8988T (cell line): ENCODE measurements at regions not wholly inside any gene's neighbourhood (a gene's known extent, or its start where the extent isn't known, plus 50 kb on each side); places are given as distances from the start of the nearest gene placed in this dataset.

Experiments used
- DNase-seq: peaks from one replicate; pipeline ENCODE4 v3.0.0; 2011

DNA sequence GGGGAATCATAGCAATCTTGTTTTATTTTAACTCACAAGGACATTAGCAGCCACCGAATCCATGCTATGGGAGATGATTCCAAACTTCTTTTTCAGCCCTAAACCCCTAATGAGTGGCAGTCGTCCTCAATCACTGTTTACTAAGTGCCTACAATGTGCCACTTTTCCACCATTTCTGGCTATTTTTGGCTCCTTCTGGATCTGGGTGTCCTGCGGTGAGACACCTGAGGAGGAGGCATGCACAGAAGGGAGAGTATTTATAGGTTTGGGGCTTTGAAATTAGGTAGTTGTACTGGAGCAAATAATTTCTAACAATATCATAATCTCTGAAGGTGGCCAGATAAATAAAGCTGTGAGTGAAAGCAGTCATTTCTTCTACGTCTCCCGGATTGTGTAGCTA is 1125.6 kb downstream of the BCL11B start:
- no peak for DNase-seq

DNA sequence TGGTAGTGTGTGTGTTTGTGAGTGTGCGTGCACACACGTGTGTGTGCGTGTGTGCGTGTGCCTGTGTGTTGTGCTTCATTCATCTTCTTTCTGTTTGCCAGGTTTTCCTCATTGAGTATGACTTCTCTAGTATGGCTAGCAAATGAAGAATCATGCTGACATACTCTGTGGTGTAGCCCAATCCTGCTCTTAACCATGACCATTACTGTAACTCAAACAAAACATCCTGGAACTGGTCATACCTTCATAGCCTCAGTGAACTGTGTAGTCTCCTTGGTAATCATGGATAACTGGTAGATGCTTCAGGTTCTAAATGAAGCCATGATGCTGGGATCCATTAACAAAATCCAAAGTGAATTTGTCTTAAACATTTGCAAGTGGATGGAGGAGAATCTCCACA is 1117.7 kb downstream of the BCL11B start:
- DNase-seq = no peak

DNA sequence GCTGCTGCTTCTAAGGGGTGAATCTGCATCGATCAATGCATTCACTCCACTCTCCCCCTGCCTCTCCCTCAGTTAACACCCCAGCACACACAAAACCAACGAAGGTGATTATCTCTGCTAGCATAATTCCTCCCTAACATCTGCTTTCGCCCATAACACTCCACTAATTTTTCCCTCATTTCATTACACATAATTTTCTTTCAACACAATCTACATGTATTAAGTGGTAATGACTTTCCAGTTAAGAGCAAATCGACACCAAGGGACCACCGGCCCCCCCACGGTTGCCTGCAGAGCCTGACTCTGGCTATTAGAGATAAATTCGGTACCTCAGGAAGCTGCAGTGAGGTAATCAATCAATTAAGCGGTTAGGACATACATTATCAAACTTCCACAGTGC is 1115.6 kb downstream of the BCL11B start:
- no peak for DNase-seq

DNA sequence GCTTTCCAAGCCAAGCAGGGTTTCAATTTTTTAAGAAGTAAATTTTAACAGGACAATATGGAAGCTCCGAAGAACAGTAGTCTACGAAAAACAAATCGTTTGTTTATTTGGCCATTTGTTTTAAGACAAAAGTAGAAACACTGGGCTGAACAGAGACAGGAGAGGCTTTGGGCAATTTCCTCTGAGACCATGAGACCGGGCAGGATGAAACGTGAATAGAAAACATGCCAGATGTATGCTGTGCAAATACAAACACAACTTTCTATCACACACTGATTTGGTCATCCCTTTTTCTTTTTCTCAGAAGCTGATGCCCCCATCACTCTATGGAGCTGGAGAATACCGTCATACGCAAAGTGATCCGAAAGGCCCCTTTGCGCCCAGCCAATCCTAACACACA is 1111.1 kb downstream of the BCL11B start:
- DNase-seq = no peak

DNA sequence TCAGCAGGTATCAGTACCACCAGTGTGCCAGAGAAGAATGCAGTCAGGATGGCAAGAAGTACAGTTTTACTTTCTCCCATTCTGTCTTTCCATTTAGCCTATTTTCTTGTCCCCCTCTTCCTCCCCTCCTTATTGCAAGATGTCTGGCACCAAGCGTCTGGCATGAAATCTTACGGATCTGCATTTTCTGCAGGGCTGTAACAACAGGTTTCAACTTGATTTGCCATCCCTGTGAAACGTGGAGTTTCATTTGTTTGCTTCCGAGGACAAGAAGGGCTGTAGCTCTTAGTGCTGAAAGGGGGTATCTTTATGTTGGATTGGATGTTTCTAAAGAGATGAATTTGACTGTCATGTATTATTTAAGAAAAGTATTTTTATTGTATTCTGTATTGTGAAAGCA is 1110.6 kb downstream of the BCL11B start:
- no peak for DNase-seq

DNA sequence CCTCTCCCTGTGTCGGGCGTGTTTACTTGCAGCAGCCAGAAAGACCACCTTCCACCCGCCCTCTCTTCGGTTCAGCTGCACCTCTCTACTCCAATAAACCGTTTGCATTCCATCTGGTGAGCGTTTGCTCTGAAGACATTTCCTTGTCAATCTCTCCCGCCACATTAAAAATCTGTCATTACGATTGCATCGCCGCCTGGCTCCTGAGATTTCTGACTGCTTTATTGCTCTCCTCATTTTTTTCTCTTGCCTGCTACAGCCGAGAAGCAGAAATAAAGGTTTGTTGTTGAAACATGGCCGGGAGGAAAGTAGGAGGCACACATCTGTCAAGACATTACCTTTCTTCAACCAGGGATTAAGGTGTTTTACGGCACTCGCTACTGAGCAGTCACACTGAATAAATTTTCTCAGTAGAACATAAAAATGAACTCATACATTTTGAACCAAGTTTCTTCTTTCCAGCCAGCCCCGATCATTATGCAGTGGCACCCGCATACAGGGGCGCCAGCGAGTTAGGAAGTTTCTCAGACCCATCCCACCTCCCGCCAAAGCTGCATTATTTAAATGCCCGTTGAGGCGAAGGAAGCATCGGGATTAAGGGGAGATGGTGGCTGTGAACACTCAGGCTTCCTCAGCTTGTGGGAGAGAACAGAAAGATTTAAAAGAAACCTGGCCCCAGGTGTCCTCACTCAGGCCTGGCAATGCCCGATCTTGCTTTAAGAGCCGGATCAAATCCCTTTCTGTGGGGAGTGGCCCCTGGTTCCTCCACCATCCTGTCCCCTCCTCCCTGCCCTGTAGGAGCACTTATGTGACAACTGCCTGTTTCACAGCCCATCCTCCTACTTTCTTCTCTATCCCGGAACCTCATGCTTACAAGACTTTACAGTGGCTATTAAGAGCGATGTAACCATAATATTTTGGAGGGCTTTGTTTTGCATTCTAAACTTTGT is 1108.9 kb downstream of the BCL11B start:
- no peak for DNase-seq

DNA sequence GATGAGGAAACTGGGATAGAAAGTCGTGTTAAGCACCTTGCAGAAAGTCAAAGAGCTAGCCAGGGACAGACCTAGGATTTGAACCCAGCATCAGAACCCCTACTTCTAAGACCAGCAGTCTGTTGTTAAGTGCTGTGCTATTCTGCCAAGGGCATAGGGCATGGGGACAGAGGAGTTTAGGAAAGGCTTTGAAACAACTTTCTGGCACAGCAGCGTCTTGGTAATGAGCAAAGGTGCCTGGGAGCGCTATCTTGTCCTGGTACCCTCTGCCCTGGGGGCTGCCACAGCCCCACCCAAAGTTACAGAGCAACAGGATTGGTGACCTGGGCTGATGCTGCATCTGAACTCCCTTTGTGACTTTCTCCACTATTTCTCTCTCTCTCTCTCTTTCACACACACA is 1108.1 kb downstream of the BCL11B start:
- DNase-seq = no peak

DNA sequence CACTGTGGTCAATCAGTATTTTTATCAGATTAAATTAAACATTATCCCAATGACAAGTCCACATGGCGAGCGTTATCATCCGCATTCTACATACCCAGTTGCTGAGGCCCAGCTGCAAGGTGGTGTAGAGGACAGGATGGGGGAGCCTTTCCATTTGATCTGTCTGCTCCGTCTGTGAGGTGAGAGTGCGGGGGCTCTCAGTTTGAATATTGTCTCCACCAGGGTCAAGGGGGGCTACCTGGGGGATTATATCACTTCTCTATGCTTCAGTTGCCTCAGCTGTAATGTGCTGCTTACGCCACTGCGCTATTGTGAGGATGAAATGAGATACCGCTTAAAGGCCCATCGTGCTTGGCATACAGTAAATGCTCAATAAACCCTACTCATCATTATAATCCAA is 1106.0 kb downstream of the BCL11B start:
- no peak for DNase-seq

DNA sequence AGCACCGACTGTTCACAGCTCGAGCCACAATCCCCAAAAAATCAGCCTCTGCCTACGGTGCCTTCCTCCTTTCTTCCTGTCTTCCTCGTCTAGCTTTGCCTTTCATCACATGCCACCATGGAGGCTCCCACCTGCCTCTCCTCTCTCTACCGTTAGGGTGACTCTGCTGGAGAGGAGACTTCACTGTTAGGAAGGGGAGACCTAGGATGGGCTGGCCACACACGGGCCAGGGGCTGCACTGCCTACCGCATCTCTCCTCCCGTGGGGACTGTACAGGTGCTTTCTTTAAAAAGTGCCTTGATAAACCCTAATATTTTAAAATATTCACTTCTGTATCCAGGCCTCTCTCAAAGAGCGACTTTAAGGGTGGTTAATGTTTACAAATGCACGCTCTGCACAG is 1104.7 kb downstream of the BCL11B start:
- DNase-seq = no peak

DNA sequence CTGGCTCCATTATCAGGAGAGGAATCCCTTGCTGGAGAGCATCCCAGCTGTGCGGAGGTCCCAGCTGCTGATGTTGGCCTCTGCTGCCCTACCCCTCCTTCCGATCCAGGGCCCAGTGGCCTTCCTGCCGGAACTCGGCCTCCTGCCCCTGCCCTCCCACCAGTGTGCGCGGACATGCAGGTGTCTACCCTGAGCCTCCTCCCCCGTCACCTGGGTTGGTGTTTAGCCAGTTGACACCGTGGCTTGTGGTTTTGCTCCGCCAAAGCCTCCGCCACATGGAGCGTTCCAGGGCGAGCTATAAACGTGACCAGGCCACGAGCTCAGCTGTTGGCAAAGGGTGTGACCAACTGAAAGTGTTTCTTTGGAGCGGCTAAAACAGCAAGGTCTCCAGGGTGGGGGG is 1104.3 kb downstream of the BCL11B start:
- no peak for DNase-seq

DNA sequence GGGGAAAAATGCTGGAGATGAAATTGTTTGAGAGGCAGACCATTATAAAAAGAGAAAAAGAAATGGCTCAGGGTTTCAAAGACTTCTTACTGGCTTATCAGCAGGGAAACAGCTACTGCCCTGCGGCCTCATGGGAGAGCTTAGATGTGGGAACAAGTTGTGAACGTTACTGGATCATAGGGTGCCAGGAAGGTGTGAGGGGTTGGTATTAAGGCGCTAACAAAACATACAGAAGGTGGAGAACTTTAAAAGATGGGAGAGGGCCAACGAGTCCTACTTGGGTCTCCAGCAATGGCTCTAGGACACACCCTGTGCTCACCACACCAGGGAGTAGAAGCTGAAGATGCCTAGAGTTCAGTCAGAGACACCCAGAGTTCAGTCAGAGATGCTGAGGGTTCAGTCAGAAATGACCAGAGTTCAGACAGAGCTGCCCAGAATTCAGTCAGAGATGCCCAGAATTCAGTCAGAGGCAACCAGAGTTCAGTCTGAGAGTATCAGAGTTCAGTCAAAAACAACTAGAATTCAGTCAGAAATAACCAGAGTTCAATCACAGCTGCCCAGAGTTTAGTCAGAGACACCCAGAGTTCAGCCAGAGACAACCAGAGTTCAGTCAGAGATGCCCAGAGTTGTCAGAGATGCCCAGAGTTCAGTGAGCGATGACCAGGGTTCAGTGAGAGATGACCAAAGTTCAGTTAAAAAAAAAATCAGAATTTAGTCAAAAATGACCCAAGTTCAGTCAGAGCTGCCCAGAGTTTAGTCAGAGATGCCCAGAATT is 1103.6 kb downstream of the BCL11B start:
- DNase-seq = no peak

DNA sequence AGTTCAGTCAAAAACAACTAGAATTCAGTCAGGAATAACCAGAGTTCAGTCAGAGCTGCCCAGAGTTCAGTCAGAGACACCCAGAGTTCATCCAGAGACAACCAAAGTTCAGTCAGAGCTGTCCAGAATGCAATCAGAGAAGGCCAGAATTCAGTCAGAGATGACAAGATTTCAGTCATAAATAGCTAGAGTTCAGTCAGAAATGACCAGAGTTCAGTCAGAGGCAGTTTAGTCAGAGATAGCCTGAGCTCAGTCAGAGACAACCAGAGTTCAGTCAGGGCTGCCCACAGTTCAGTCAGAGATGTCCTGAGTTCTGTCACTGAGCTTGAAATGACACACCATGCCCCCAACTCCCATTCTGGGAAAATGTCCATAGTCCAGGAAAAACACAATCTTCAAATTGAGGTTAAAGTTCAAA is 1102.8 kb downstream of the BCL11B start:
- no peak for DNase-seq

DNA sequence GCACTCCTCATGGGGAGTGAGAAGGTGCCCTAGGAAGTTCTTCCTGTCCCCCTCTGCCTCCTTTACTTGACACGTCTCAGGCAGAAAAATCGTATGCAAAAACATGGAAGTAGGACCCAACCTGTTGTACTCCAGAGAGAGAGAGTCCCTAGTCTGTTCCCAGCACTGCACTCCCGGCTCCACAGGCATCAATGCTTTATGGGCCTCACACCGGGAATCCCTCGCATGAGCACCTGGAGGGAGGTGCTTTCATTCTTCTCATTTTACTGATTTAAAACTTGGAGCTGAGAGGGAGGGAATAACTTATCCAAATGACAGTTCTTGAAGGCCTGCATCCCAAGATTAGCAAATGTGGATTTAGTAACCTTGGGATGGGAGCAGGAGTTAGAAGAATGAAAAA is 1101.4 kb downstream of the BCL11B start:
- no peak for DNase-seq

DNA sequence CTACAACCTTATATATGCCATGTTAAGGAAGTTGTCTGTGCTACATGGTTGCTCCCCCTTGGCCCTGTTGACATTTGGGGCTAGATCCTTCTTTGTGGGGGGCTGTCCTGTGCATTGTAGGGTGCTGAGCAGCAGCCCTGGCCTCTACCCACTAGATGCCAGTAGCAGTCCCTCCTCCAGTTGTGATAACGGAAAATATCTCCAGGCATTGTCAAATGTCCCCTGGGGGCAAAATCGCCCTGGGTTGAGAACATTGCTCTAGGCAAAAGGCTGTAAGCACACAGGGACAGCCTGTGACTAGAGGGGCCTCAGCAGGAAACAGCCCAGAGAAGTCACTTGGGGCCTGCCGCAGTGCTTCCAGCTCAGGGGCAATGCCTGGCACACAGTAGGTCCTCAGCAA is 1100.3 kb downstream of the BCL11B start:
- DNase-seq = no peak

DNA sequence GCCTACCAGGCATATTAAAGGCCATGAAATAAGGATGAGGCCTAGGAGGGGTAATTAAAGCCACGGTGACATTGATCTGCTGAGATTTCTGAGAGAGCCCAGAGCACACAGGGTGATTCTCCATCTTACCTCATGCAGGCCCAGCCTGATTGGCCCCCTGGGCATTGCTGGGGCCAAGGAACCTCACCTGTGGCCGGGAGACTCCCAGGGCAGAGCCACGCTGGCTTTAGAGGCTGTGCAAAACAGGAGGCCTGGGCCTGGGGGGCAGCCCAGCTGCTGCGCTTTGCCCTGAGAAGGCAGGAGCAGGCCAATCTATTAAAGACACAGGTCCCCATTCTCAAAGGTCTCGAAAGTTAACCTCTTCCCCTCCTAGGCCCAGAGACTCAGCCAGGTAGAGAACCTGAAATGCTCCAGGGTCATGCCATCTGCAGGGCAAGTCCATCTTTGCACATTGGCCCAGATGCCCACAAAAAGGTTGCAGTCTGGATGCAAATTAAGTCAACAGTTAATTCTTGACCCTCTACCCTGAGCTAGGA is 1099.7 kb downstream of the BCL11B start:
- no peak for DNase-seq

DNA sequence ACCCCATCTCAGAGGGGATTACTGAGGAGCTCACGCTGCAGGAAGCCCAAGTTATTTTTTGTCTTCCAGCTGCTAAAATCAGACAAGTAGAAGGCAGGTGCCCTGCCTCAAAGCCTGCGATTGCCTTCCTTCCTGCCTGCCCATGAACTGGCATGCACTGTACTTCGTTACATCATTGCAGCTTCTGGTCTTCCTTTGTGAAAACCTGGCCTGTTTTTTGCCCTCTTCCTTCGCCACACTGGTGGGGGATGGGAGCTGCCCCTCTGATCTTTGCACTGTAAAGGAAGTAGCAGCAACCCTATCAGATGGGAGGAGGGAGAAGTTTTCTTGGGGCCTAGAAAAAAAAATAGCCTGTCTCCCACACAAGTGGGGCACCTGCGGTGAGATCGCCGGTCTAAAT is 1098.7 kb downstream of the BCL11B start:
- no peak for DNase-seq

DNA sequence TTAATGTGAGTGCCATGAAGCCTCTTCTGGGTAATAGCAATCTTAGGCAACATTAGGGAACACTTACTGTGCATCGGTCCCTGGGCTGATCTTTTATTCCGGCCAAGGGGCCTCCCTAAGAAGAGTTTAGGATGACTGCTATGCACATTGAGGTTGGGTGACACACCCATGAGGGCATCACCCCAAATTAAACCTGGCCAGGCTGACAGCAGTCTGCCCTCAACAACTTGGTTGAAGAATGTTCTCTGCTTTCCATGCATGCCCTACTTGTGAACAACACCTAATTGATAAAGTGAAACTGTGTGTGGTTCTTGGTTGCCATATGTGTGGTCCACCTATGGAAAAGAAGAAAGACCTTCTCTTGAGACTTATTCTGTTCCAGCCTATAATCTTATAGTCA is 1098.0 kb downstream of the BCL11B start:
- no peak for DNase-seq

DNA sequence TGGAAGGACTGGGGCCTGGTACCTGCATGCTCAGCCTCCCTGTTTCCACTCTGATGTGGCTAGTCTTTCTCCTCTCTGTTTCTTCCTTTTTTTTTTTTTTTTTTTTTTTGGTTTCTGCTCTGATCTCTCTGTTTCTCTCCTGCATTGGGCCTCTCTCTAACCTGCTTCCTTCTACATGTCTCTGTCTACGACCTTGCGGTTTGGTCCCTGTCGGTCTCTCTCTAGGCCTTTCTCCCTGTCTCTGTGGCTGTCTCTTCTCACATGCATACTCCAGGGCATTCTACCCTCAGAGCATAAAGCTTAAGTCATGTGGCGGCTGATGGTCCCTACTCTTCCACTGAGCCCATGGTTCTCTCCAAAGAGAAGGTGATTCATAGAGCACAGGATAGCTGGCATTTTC is 1096.6 kb downstream of the BCL11B start:
- DNase-seq = no peak

DNA sequence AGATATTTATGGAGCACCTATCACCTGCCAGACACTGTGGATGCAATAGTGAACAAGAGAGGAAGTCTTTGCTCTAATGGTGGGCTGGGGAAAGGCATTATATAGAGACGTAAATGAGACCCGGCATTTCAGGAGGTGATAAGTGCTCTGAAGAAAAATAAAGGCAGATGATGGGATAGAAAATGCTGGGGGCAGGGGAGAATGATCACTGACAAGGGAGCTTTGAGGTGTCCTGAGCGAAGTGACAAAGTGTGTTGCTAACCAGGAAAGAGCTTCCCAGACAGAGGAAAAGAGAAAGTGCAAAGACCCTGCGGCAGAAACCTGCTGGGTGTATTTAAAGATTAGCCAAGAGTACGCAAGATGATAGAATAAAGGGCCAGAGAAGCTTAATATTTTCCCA is 1096.1 kb downstream of the BCL11B start:
- DNase-seq = no peak

DNA sequence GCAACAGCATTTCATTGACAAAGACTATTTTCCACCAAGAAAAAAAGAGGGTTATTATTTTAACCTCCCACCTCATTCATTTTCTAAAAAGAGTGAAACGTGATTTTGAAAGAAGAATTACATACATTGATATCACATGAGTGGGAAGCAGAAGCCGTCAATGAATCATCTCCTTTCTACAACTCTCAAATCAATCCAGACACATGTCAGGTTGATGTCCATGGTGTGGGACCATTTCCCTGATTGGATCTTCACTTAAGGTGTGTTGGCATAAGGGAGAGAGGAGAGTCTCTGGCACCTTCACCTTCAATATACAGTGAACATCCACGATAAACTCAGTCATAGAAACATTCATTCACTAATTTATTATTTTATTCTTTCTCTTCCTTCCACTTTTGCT is 1095.1 kb downstream of the BCL11B start:
- no peak for DNase-seq

DNA sequence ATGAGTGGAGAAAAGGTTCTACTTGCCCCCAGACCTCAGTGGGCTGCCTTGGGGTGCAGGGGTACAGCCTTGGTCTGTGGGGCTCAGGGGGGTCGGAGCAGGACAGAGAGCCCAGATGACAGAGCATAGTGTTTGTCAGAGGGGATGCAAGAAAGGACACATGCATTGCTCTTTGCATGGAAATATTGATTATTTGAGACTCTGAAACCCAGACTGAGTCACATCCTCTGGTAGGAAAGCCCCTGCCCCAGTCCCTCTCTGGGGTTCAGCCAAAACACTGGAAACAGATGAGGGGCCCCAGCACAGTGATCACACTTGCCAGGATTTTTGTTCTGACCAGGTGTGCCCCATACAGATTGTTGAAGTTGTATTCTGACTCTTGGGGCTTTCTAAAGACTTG is 1094.4 kb downstream of the BCL11B start:
- no peak for DNase-seq

DNA sequence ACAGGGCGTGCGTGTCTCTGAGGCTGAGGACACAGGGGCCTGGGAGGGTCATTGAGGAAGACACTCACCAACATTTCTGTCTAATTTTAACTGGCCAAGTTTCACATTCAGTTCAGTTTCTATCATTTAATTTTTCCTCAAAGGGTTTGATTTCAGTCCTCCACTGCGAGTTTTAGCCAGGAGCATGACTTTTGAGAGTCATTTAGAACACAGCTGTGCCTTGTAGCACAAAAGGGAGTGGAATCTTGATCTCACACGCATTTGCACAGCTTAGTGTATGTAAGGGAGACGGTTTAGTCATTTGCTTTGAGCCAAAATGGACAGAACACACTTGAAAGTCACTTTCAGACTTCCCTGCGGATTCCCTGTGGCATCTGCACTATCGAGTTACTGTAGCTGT is 1090.8 kb downstream of the BCL11B start:
- no peak for DNase-seq

DNA sequence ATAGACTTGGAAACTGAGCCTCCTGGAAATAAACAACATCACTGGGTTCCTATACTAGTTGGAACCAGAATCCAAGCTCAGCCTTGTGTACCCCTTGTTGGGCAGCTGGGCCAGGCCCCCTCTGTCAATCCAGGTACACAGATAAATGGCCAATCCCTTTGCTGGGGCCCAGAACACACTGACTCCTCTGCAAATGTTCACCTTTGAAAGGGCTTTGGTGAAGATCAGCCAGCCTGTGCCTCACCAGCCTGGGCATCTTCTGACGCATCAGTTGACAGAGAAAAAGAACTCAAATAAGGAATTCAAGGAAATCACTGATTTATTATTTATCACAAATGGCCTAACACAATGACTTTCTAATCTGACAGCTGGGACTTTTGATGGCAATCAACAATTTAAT is 1090.2 kb downstream of the BCL11B start:
- DNase-seq = no peak
